ENCODE measurements at regions not wholly inside any gene's neighbourhood (a gene's known extent, or its start where the extent isn't known, plus 50 kb on each side); places are given as distances from the start of the nearest gene placed in this dataset.

- TF ChIP-seq CTCF (IDR thresholded peaks at IDR 0.05), result no peak
- Histone ChIP-seq H3K36me3 (ENCODE audit: insufficient read depth, low read length) (no peaks in the 10 kb centered on the region), H3K9me3 (ENCODE audit: control insufficient read depth in 1 of 2, insufficient read depth in 1 of 2, low read length in 2 of 2) (peaks cover 0 to 11% of the 10 kb centered on the region in 2 experiments), H3K27me3 (ENCODE audit: control insufficient read depth in 1 of 2, insufficient read depth in 2 of 2, low read length in 2 of 2) (no peaks in the 10 kb centered on the region), H3K4me3 (ENCODE audit: low read length) (no peak overlapping the region), H3K27ac (ENCODE audit: low read depth in 1 of 2, low read length in 2 of 2) (no peak overlapping the region), H3K4me1 (ENCODE audit: insufficient read depth, low read length) (no peaks in the 10 kb centered on the region)
- POLR2A ChIA-PET, result no interaction called here
- intact Hi-C loops (cut with DNase I, micrococcal nuclease), result no loop called here
- Mint-ChIP-seq H3K27me3 (no peaks in the 10 kb centered on the region), H3K36me3 (ENCODE audit: low read depth) (no peaks in the 10 kb centered on the region), H3K4me1 (ENCODE audit: low read depth) (no peaks in the 10 kb centered on the region), H3K27ac (no peak overlapping the region), H3K4me3 (no peak overlapping the region), H3K9me3 (no peaks in the 10 kb centered on the region)
- no peak for ATAC-seq (ENCODE audit: poor library complexity)
- DNase-seq, result no peak
- CTCF ChIA-PET, result no interaction called here
Observed at GRCh38 chr2:223283329-223283728, 231.3 kb downstream of the KCNE4 start.

- Mint-ChIP-seq H3K27ac (no peak overlapping the region), H3K9me3 (no peaks in the 10 kb centered on the region), H3K4me3 (no peak overlapping the region), H3K4me1 (ENCODE audit: low read depth) (no peaks in the 10 kb centered on the region), H3K27me3 (no peaks in the 10 kb centered on the region), H3K36me3 (ENCODE audit: low read depth) (no peaks in the 10 kb centered on the region)
- no peak overlapping the region for H3K4me3 ChIP-seq (ENCODE audit: low read length)
- intact Hi-C loops (cut with DNase I, micrococcal nuclease), result no loop called here
- no peak for DNase-seq
- no peaks in the 10 kb centered on the region for H3K27me3 ChIP-seq (ENCODE audit: control insufficient read depth in 1 of 2, insufficient read depth in 2 of 2, low read length in 2 of 2)
- ATAC-seq (ENCODE audit: poor library complexity), result no peak
- no peaks in the 10 kb centered on the region for H3K36me3 ChIP-seq (ENCODE audit: insufficient read depth, low read length)
- no peak overlapping the region for H3K27ac ChIP-seq (ENCODE audit: low read depth in 1 of 2, low read length in 2 of 2)
- peaks cover 0 to 11% of the 10 kb centered on the region in 2 experiments for H3K9me3 ChIP-seq (ENCODE audit: control insufficient read depth in 1 of 2, insufficient read depth in 1 of 2, low read length in 2 of 2)
- no peak for TF ChIP-seq CTCF (IDR thresholded peaks at IDR 0.05)
- ChIA-PET POLR2A (no interaction called here), CTCF (no interaction called here)
- no peaks in the 10 kb centered on the region for H3K4me1 ChIP-seq (ENCODE audit: insufficient read depth, low read length)
Observed at GRCh38 chr2:223283771-223284170, 231.8 kb downstream of the KCNE4 start.

DNA sequence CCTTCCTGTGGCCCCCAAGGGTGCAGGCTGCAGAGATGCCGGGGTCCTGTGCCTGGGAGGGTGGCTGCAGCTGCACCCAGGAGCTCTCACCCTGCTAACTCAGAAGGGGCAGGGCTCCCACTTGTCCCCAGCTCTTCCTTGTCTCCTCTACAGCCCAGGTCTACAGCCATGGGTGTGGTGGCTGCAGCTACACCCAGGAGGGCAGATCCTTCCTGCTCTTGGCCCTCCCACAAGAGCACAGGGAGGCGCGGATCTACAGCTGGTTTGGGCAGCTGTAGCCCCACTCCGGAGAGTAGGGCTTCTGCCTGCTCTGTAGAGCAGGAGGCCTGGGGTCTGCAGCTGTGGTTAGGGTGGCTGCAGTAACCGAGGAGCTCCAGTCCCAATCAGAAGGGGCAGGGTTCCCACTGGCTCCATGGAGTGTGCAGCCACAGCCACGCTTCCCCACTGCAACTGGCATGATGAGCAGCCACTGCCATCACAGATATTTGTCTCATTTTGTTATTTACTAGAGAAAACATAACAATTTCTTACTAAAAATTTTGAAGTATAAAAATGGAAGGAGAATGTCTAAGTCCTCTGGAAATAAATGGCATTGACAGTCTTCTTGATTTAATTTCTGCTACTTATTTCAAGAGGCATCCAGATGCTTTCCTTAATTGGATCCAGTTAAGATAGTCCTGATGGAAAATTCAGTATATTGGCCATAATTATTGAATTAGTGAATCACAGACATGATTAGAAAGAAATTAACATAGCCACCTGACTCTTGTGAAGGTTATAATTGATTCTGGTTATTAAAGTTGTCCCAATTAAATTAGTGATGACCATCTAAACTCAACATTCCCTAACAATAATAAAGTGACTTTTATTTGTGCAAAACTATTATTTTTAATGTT, 233.6 kb downstream of the KCNE4 start:
- H3K4me1 Mint-ChIP-seq (ENCODE audit: low read depth), result no peaks in the 10 kb centered on the region
- H3K9me3 Mint-ChIP-seq, result peaks cover 7% of the 10 kb centered on the region
- no peak overlapping the region for H3K27ac Mint-ChIP-seq
- H3K4me3 Mint-ChIP-seq, result no peak overlapping the region
- no peak for TF ChIP-seq CTCF (IDR thresholded peaks at IDR 0.05)
- no peaks in the 10 kb centered on the region for H3K27me3 Mint-ChIP-seq
- Histone ChIP-seq H3K27ac (ENCODE audit: low read depth in 1 of 2, low read length in 2 of 2) (no peak overlapping the region), H3K9me3 (ENCODE audit: control insufficient read depth in 1 of 2, insufficient read depth in 1 of 2, low read length in 2 of 2) (peaks cover 0 to 11% of the 10 kb centered on the region in 2 experiments), H3K27me3 (ENCODE audit: control insufficient read depth in 1 of 2, insufficient read depth in 2 of 2, low read length in 2 of 2) (no peaks in the 10 kb centered on the region), H3K36me3 (ENCODE audit: insufficient read depth, low read length) (no peaks in the 10 kb centered on the region), H3K4me3 (ENCODE audit: low read length) (no peak overlapping the region), H3K4me1 (ENCODE audit: insufficient read depth, low read length) (no peaks in the 10 kb centered on the region)
- intact Hi-C loops (cut with DNase I, micrococcal nuclease), result no loop called here
- DNase-seq (no peak), ATAC-seq (ENCODE audit: poor library complexity) (no peak)
- CTCF ChIA-PET, result no interaction called here
- H3K36me3 Mint-ChIP-seq (ENCODE audit: low read depth), result no peaks in the 10 kb centered on the region
- POLR2A ChIA-PET, result no interaction called here

Data from CD4-positive, alpha-beta T cell (primary cell).